Tibial nerve (tissue), 4 donors: ENCODE measurements at regions not wholly inside any gene's neighbourhood (a gene's known extent, or its start where the extent isn't known, plus 50 kb on each side); places are given as distances from the start of the nearest gene placed in this dataset.
"Not testable (repeated sequence)": the region's sequence is repeated elsewhere in the genome, so short reads cannot be mapped to it uniquely, and the experiment has no call there.

Experiments
- DNase-seq, 2 donors: peaks; one replicate each; pipeline ENCODE4 v3.0.0-alpha.2; 2019; ENCODE audit warnings: low spot score in 2 of 2
- H3K27ac ChIP-seq, 4 donors: fragments of 200-600 bp; sonication (generic) in 3 of 4; one replicate each; pipeline ENCODE4 v1.5.1; 2017 to 2019; ENCODE audit warnings: mild to moderate bottlenecking in 1 of 4
- H3K27me3 ChIP-seq, 2 donors: fragments of 200-600 bp; sonication (generic) in 1 of 2; one replicate each; pipeline versions ENCODE4 v1.5.1 to v1.6.0; 2017 to 2019
- H3K36me3 ChIP-seq, 3 donors: fragments of 200-600 bp; sonication (generic); one replicate each; pipeline ENCODE4 v1.5.1; 2018 to 2019
- H3K4me1 ChIP-seq, 4 donors: fragments of 200-600 bp; sonication (generic) in 3 of 4; one replicate each; pipeline ENCODE4 v1.5.1; 2017 to 2019
- H3K4me3 ChIP-seq, 4 donors: fragments of 200-600 bp; sonication (generic) in 3 of 4; one replicate each; pipeline ENCODE4 v1.5.1; 2017 to 2019; ENCODE audit warnings: mild to moderate bottlenecking in 1 of 4, moderate library complexity in 1 of 4
- H3K9me3 ChIP-seq, 4 donors: fragments of 200-600 bp; sonication (generic) in 3 of 4; one replicate each; pipeline ENCODE4 v1.5.1; 2017 to 2019
- EP300 ChIP-seq, 2 donors: sonication (generic); formaldehyde crosslinking; IDR thresholded peaks; one replicate each; pipeline ENCODE4 v1.6.1; 2017; ENCODE audit warnings: antibody characterized with exemption in 2 of 2, mild to moderate bottlenecking in 1 of 2
- POLR2A ChIP-seq, 2 donors: fragments of 450-650 bp; IDR thresholded peaks; one replicate each; pipeline ENCODE4 v1.6.1; 2017; ENCODE audit warnings: antibody characterized with exemption in 2 of 2, mild to moderate bottlenecking in 2 of 2, moderate library complexity in 2 of 2
- WGBS, 2 donors: methylation state at CpG; one replicate each; pipeline ENCODE4 v1.1.5; 2018; 5-methylcytosine and 5-hydroxymethylcytosine counted together
- TF ChIP-seq, protein P1 (sequence below), 5 experiments: fragments of 200-600 bp in 3 of 5; fragments of 450-650 bp in 2 of 5; sonication (generic) in 3 of 5; IDR thresholded peaks; one replicate each; pipeline ENCODE4 v1.5.1; 2016 to 2019; ENCODE audit warnings: antibody characterized with exemption in 5 of 5, mild to moderate bottlenecking in 3 of 5, moderate library complexity in 2 of 5

DNA sequence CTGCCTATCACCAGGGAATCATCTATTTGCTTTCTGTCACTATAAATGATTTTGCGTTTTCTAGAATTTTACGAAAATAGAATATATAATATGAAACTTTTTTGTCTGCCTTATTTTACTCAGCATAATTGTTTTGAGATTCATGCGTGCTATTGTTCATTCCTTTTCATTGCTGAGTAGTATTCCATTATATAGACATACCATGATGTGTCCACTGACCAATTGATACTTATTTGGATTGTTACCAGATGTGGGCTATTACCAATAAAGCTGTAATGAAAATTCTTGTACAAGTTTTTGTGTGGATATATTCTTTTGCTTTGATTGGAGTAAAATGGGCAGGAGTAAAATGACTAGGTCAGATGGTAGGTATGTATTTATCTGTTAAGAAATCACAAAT lies 390.7 kb upstream of the EMCN start:
- no peak overlapping the region for H3K27ac ChIP-seq
- WGBS, 2 donors: 66 to 78% methylated on average over 3 of the region's 3 CpGs
- TF ChIP-seq, protein P1, sequence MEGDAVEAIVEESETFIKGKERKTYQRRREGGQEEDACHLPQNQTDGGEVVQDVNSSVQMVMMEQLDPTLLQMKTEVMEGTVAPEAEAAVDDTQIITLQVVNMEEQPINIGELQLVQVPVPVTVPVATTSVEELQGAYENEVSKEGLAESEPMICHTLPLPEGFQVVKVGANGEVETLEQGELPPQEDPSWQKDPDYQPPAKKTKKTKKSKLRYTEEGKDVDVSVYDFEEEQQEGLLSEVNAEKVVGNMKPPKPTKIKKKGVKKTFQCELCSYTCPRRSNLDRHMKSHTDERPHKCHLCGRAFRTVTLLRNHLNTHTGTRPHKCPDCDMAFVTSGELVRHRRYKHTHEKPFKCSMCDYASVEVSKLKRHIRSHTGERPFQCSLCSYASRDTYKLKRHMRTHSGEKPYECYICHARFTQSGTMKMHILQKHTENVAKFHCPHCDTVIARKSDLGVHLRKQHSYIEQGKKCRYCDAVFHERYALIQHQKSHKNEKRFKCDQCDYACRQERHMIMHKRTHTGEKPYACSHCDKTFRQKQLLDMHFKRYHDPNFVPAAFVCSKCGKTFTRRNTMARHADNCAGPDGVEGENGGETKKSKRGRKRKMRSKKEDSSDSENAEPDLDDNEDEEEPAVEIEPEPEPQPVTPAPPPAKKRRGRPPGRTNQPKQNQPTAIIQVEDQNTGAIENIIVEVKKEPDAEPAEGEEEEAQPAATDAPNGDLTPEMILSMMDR (IDR thresholded peaks at IDR 0.05): no peak
- TF ChIP-seq POLR2A (IDR thresholded peaks at IDR 0.05): no peak

DNA sequence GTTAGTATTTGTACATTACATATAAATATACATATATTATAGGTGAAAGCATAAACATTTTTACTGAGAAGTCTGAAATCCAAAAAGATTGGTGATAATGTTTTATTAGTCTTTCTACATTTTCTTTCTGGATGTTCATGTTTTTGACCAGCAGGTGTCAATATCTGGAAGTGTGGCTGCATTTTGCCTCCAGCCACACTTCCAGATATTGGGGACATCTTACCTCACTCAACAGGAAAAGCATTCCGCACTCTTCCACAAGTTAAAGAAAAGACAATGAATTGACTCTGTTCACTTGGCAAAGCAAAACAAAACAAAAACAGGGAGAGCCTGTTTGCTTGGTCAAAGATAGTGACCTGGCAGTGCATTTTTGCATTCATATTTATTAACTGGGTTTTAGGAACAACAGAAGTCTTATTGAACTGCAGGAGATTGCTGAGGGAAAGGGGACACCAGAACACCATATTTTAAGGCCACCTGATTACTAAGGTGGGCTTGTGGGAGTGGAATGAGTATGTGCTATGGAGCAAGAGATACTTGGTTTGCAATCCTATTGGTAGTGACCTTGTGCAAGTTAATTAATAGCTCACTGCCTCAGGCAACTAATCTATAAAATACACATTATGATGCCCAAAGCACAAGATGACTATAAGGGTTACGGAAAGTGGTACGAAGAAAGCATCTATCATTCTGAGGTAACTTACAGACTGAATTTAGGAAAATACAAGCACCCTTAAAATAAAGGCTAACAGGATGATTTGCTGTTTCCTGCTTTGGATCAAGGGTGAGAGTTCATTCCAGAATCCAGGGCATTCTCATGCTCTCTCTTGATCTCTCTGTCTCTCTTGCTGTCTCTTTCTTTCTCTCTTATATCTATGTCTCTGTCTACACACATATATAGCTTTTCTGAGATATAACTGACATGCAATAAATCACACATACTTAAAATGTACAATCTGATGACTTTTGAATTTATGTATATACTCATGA lies 389.9 kb upstream of the EMCN start:
- H3K27me3 ChIP-seq: no peaks in the 10 kb centered on the region
- H3K36me3 ChIP-seq: no peaks in the 10 kb centered on the region
- TF ChIP-seq, protein P1 (IDR thresholded peaks at IDR 0.05): peak; percentile 17 to 43 (median 38)
- no peak for TF ChIP-seq POLR2A (IDR thresholded peaks at IDR 0.05)
- no peak for TF ChIP-seq EP300 (IDR thresholded peaks at IDR 0.05)
- WGBS, 2 donors: 36 to 44% methylated on average over 3 of the region's 3 CpGs
- no peaks in the 10 kb centered on the region for H3K9me3 ChIP-seq
- no peaks in the 10 kb centered on the region for H3K4me1 ChIP-seq
- no peak overlapping the region for H3K4me3 ChIP-seq
- no peak for DNase-seq
- H3K27ac ChIP-seq: no peak overlapping the region

More for the DNA sequence above, 390.7 kb upstream of the EMCN start:
- H3K4me3 ChIP-seq: no peak overlapping the region
- H3K4me1 ChIP-seq: no peaks in the 10 kb centered on the region
- no peaks in the 10 kb centered on the region for H3K36me3 ChIP-seq
- no peaks in the 10 kb centered on the region for H3K9me3 ChIP-seq
- H3K27me3 ChIP-seq: no peaks in the 10 kb centered on the region
- no peak for DNase-seq

- H3K36me3 ChIP-seq: no peaks in the 10 kb centered on the region
- TF ChIP-seq POLR2A (IDR thresholded peaks at IDR 0.05): no peak
- TF ChIP-seq, protein P1 (IDR thresholded peaks at IDR 0.05): no peak
- no peak for TF ChIP-seq EP300 (IDR thresholded peaks at IDR 0.05)
- no peak for DNase-seq
- H3K4me3 ChIP-seq: no peak overlapping the region
- H3K9me3 ChIP-seq: no peaks in the 10 kb centered on the region
- no peak overlapping the region for H3K27ac ChIP-seq
- 85 to 88% methylated on average over 3 of the region's 3 CpGs for WGBS, 2 donors
- H3K4me1 ChIP-seq: no peaks in the 10 kb centered on the region
- H3K27me3 ChIP-seq: no peaks in the 10 kb centered on the region
Observed at GRCh38 chr4:100906973-100907372, 389.2 kb upstream of the EMCN start.

DNA sequence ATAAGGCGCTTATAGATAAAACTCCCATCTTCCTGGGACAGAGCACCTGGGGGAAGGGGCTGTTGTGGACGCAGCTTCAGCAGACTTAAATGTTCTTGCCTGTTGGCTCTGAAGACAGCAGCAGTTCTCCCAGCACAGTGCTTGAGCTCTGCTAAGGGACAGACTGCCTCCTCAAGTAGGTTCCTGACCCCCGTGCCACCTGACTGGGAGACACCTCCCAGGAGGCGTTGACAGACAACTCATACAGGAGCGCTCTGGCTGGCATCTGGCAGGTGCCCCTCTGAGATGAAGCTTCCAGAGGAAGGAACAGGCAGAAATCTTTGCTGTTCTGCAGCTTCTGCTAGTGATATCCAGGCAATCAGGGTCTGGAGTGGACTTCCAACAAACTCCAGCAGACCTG lies 383.1 kb upstream of the EMCN start:
- H3K4me1 ChIP-seq, H3K4me3 ChIP-seq, H3K27me3 ChIP-seq, H3K9me3 ChIP-seq, H3K36me3 ChIP-seq, DNase-seq, H3K27ac ChIP-seq: not testable (repeated sequence)
- 89 to 100% methylated on average over 5 of the region's 5 CpGs for WGBS, 2 donors

DNA sequence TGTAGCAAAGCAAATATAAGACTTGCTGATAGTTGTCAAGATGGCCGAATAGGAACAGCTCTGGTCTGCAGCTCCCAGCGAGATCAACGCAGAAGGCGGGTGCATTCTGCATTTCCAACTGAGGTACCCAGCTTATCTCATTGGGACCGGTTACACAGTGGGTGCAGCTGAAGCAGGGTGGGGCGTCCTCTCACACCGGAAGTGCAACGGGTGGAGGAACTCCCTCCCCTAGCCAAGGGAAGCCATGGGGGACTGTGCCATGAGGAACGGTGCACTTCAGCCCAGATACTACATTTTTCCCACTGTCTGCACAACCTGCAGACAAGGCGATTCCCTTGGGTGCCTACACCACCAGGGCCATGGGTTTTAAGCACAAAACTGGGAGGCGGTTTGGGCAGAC lies 382.3 kb upstream of the EMCN start:
- H3K4me3 ChIP-seq: no peak overlapping the region
- DNase-seq: no peak
- TF ChIP-seq EP300 (IDR thresholded peaks at IDR 0.05) (no peak), POLR2A (IDR thresholded peaks at IDR 0.05) (no peak)
- TF ChIP-seq, protein P1 (IDR thresholded peaks at IDR 0.05): no peak
- no peak overlapping the region for H3K27ac ChIP-seq
- 75 to 86% methylated on average over 9 to 11 of the region's 11 CpGs for WGBS, 2 donors
- H3K27me3 ChIP-seq: no peaks in the 10 kb centered on the region
- H3K4me1 ChIP-seq: no peaks in the 10 kb centered on the region
- H3K36me3 ChIP-seq: no peaks in the 10 kb centered on the region
- no peaks in the 10 kb centered on the region for H3K9me3 ChIP-seq
